Colonic mucosa (tissue), 4 donors: ENCODE measurements at regions not wholly inside any gene's neighbourhood (a gene's known extent, or its start where the extent isn't known, plus 50 kb on each side); places are given as distances from the start of the nearest gene placed in this dataset.

ENCODE experiments used
- DNase-seq: peaks from one replicate; pipeline ENCODE4 v3.0.0-alpha.2; 2020
- H3K27ac ChIP-seq: fragments of 200-600 bp; one replicate; pipeline ENCODE4 v1.8.0; 2021
- H3K27me3 ChIP-seq: fragments of 200-600 bp; one replicate; pipeline ENCODE4 v1.8.0; 2021
- H3K36me3 ChIP-seq: fragments of 200-600 bp; one replicate; pipeline ENCODE4 v1.8.0; 2021
- H3K4me1 ChIP-seq: fragments of 200-600 bp; one replicate; pipeline ENCODE4 v1.8.0; 2021; ENCODE audit warnings: mild to moderate bottlenecking
- H3K4me3 ChIP-seq: fragments of 200-600 bp; one replicate; pipeline ENCODE4 v1.8.0; 2021
- H3K9ac ChIP-seq, 2 donors: one replicate each; pipeline ENCODE4 v1.7.0; 2013; ENCODE audit warnings: control low read depth in 2 of 2, low read depth in 2 of 2, low read length in 2 of 2
- H3K9me3 ChIP-seq: fragments of 200-600 bp; one replicate; pipeline ENCODE4 v1.8.0; 2021
- intact Hi-C: fragments of 100-400 bp; cut with DNase I; formaldehyde crosslinking; loops from one replicate; pipeline ENCODE4 v1.14.1; 2022
- TF ChIP-seq, protein P1 (sequence below): fragments of 200-600 bp; IDR thresholded peaks from one replicate; pipeline ENCODE4 v1.8.0; 2022; ENCODE audit warnings: antibody characterized with exemption, mild to moderate bottlenecking
- donor health status: healthy.
- donor health status: DM: no; HTN: no; CAD: no.
- donor health status: DM: no; HTN: no; CAD: no.

DNA sequence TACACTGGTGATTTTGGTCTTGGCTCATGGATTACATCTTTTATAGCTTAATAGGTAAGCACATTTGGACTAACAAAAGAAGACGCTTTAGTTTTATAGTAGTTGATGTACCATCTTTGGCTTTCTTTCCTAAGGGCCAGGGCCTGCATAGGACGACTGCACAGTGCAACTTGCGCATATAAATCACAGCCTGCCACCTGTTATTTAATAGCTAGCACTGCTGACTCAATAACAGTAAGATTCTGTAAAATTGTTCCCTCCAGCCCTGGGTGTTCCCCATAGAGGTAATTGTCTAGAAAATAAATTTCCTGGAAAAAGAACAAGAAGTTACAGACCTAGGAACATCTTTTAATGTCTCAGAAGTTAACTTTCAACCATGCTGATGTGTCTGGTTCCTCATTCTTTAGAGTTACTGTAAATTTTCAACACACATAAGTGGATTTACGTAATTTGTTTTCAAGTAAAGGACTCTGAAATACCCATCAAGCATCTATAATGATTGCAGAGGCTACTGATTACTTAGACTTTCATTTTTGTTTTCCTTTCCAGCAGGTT is 594.2 kb upstream of the NXPH2 start:
- no peaks in the 10 kb centered on the region for H3K9me3 ChIP-seq
- no peaks in the 10 kb centered on the region for H3K4me1 ChIP-seq
- no peak overlapping the region for H3K9ac ChIP-seq
- no peak overlapping the region for H3K4me3 ChIP-seq
- TF ChIP-seq, protein P1, sequence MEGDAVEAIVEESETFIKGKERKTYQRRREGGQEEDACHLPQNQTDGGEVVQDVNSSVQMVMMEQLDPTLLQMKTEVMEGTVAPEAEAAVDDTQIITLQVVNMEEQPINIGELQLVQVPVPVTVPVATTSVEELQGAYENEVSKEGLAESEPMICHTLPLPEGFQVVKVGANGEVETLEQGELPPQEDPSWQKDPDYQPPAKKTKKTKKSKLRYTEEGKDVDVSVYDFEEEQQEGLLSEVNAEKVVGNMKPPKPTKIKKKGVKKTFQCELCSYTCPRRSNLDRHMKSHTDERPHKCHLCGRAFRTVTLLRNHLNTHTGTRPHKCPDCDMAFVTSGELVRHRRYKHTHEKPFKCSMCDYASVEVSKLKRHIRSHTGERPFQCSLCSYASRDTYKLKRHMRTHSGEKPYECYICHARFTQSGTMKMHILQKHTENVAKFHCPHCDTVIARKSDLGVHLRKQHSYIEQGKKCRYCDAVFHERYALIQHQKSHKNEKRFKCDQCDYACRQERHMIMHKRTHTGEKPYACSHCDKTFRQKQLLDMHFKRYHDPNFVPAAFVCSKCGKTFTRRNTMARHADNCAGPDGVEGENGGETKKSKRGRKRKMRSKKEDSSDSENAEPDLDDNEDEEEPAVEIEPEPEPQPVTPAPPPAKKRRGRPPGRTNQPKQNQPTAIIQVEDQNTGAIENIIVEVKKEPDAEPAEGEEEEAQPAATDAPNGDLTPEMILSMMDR = no peak
- no peaks in the 10 kb centered on the region for H3K36me3 ChIP-seq
- H3K27ac ChIP-seq = no peak overlapping the region
- DNase-seq = no peak
- no peaks in the 10 kb centered on the region for H3K27me3 ChIP-seq
- intact Hi-C loops = no loop called here

DNA sequence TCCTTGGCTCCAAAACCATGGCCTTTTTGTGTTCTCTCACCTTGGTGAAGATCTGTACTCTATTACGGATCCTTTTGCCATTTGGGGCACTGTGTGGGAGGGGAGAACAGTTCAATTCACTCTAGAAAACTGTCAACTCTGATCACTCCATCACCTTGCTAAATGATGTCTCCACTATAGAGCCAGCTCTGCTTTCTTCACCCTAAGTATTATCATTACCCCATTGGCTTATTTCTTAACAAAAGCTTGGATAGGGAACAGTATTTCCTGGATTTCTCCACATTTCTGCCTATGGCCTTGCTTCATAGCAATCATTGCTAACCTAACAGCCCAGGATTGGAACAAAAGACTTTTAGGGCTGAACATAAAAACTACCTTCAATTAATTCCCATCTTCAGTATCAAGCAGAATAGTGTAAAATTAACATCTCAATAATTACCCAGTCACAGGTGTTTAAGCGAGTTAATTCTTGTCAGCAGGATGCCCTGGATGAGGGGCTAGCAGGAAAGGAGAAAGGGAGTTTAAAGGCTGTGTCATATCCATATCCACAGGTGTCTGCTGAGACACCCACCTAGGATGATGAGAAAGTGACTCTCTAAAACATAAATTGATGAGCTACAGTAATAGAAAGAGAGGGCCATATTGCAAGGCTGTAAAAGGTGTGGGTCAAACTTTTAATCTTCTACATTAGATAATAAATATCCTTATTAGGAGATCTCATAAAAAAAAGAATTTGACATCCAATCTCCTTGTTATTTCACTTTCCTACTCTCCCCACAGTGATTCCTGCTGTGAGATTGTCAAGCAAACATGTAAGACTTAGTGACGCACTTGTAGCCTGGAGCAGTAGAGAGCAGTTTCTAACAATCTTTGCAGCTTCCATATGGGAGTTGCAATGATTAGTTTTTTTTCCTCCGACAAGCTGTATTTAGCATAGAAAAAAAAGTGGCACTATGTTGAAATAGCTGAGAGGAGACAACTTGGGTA is 589.5 kb upstream of the NXPH2 start:
- intact Hi-C loops = no loop called here
- no peak overlapping the region for H3K9ac ChIP-seq
- TF ChIP-seq, protein P1 = no peak
- H3K4me3 ChIP-seq = no peak overlapping the region
- no peak for DNase-seq
- H3K4me1 ChIP-seq = no peaks in the 10 kb centered on the region
- H3K36me3 ChIP-seq = no peaks in the 10 kb centered on the region
- no peaks in the 10 kb centered on the region for H3K27me3 ChIP-seq
- H3K9me3 ChIP-seq = no peaks in the 10 kb centered on the region
- H3K27ac ChIP-seq = no peak overlapping the region

DNA sequence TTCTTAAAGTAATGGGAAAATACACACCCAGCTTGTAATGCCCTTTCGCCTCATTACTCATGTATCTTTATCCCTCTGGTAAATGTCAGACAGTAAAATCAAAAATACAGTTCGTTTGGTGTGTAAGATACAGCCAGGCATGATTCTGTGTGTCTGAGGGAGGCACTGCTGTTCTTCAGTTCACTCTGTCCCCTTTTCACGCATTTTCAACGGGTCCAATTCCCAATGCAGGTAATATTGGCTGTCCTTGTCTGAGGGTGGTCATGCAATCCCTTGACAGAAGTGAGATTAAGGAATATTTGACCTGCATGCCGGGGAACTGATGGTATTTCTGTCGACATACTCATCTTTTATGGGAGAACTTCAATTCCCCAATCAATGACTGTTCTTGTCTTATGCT is 587.2 kb upstream of the NXPH2 start:
- intact Hi-C loops = no loop called here
- Histone ChIP-seq H3K4me3 (no peak overlapping the region), H3K4me1 (no peaks in the 10 kb centered on the region), H3K27ac (no peak overlapping the region), H3K9me3 (no peaks in the 10 kb centered on the region), H3K9ac (no peak overlapping the region), H3K36me3 (no peaks in the 10 kb centered on the region), H3K27me3 (no peaks in the 10 kb centered on the region)
- DNase-seq = no peak
- TF ChIP-seq, protein P1 = no peak

DNA sequence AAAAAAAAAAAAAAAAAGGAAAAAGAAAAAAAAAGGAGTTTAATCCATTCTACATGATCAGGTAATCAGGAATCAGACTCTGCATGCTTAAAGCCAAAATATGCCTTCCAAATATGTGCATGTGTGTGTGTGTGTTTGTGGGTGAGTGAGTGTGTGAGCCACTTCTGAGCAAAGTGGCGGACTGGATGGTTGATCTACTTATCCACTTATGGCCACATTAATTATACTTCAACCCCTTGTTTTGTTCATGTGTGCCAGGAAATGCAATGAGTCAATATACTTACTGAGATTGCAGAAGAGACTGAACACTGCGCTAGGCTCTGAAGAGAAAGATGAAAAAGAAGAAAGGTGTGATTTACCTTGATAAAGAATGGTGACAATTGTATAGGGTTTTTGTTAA is 586.5 kb upstream of the NXPH2 start:
- H3K4me1 ChIP-seq = no peaks in the 10 kb centered on the region
- H3K9me3 ChIP-seq = no peaks in the 10 kb centered on the region
- DNase-seq = no peak
- TF ChIP-seq, protein P1 = no peak
- H3K9ac ChIP-seq = no peak overlapping the region
- H3K27me3 ChIP-seq = no peaks in the 10 kb centered on the region
- intact Hi-C loops = no loop called here
- no peaks in the 10 kb centered on the region for H3K36me3 ChIP-seq
- H3K4me3 ChIP-seq = no peak overlapping the region
- no peak overlapping the region for H3K27ac ChIP-seq

DNA sequence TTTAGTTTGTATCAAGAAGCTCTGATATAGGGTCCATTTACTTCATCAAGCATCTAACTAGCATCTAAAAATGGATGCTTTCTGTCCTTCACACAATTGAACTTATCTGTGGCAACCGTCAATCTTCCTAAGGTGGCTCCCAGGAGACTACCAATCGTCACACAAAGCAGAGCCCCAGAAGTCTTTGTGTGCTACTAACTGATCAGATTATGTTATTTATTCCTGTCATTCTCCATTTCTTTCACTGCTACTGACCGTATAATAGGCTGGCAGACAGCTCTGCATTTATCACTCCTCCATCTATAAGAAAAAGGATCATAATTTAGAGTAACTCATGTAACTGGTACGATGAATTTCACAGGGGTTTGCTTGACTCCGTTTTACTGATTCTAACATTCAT is 585.0 kb upstream of the NXPH2 start:
- H3K27me3 ChIP-seq = no peaks in the 10 kb centered on the region
- no peak overlapping the region for H3K27ac ChIP-seq
- H3K4me3 ChIP-seq = no peak overlapping the region
- no peak overlapping the region for H3K9ac ChIP-seq
- DNase-seq = no peak
- intact Hi-C loops = no loop called here
- H3K4me1 ChIP-seq = no peaks in the 10 kb centered on the region
- H3K9me3 ChIP-seq = no peaks in the 10 kb centered on the region
- TF ChIP-seq, protein P1 = no peak
- H3K36me3 ChIP-seq = no peaks in the 10 kb centered on the region
